ENCODE measurements at regions not wholly inside any gene's neighbourhood (a gene's known extent, or its start where the extent isn't known, plus 50 kb on each side); places are given as distances from the start of the nearest gene placed in this dataset.

GRCh38 chr1:116211294-116211693 is 100.1 kb downstream of the MAB21L3 start:
- Mint-ChIP-seq H3K27me3 (ENCODE audit: low read depth in 3 of 3) (peaks cover 0 to 3% (median 0%) of the 10 kb centered on the region in 3 donors), H3K36me3 (no peaks in the 10 kb centered on the region), H3K9me3 (peaks cover 0 to 2% (median 0%) of the 10 kb centered on the region in 6 donors), H3K27ac (no peak overlapping the region), H3K4me1 (no peaks in the 10 kb centered on the region), H3K4me3 (no peak overlapping the region)
- no peak for DNase-seq

DNA sequence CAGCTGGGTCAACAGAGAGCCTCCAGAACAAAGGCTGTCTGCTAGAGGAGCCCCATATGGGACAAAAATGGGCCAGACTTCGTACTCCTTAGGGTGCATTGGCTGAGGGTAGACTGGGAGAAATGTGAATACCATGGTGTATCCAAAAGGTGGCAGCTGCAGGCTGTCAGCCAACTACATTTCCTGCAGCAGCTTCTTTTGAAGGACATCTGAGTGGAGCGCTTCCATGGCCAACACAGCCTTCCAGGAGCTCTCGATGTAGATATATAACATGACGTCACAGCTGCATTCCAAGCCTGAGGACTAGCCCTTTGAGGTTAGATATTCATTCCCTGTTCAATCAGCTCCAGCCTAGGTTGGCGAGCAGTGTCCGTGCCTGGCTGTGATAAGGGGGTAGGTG is 107.7 kb downstream of the MAB21L3 start:
- DNase-seq, result no peak
- Mint-ChIP-seq H3K4me3 (no peak overlapping the region), H3K27ac (no peak overlapping the region), H3K9me3 (no peaks in the 10 kb centered on the region), H3K36me3 (no peaks in the 10 kb centered on the region), H3K4me1 (no peaks in the 10 kb centered on the region), H3K27me3 (ENCODE audit: low read depth in 3 of 3) (peaks cover 0 to 4% (median 0%) of the 10 kb centered on the region in 3 donors)

GRCh38 chr1:116219651-116220434 is 108.6 kb downstream of the MAB21L3 start:
- H3K4me3 Mint-ChIP-seq, result no peak overlapping the region

GRCh38 chr1:116224111-116224510 is 112.9 kb downstream of the MAB21L3 start:
- H3K9me3 Mint-ChIP-seq, result no peaks in the 10 kb centered on the region
- no peaks in the 10 kb centered on the region for H3K4me1 Mint-ChIP-seq
- H3K27me3 Mint-ChIP-seq (ENCODE audit: low read depth in 3 of 3), result peaks cover 2 to 9% (median 4%) of the 10 kb centered on the region in 3 donors
- H3K4me3 Mint-ChIP-seq, result no peak overlapping the region
- DNase-seq, result no peak
- no peaks in the 10 kb centered on the region for H3K36me3 Mint-ChIP-seq
- no peak overlapping the region for H3K27ac Mint-ChIP-seq

More at GRCh38 chr1:116219651-116220434, 108.6 kb downstream of the MAB21L3 start:
- Mint-ChIP-seq H3K36me3 (no peaks in the 10 kb centered on the region), H3K4me1 (no peaks in the 10 kb centered on the region), H3K27me3 (ENCODE audit: low read depth in 3 of 3) (peaks cover 0 to 4% (median under 1%) of the 10 kb centered on the region in 3 donors), H3K9me3 (no peaks in the 10 kb centered on the region), H3K27ac (no peak overlapping the region)
- DNase-seq, result no peak

DNA sequence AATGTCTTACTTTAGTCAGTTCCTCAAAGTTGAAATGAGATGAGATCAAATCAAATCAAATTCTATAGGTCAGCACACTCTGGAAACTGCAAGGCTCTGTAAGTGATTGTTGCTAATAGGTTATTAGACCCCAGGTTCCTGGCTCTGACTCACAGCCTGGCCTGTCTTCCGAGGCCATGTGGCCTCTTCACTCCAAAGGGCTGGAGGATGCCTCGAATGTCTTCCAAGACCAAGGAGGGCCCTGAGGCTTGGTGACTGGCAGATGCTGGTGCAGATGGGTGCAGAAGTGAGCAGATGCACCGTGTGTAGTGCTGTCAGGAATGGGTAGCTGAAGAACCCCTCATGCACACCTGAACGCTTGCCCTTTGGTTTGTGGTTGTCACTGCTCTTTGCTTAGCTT is 113.4 kb downstream of the MAB21L3 start:
- Mint-ChIP-seq H3K27ac (no peak overlapping the region), H3K36me3 (no peaks in the 10 kb centered on the region), H3K4me1 (no peaks in the 10 kb centered on the region), H3K4me3 (no peak overlapping the region), H3K27me3 (ENCODE audit: low read depth in 3 of 3) (peaks cover 2 to 9% (median 4%) of the 10 kb centered on the region in 3 donors), H3K9me3 (no peaks in the 10 kb centered on the region)
- no peak for DNase-seq

GRCh38 chr1:116226017-116226416 is 114.8 kb downstream of the MAB21L3 start:
- no peaks in the 10 kb centered on the region for H3K36me3 Mint-ChIP-seq
- no peak overlapping the region for H3K27ac Mint-ChIP-seq
- peaks cover 2 to 6% (median 4%) of the 10 kb centered on the region in 3 donors for H3K27me3 Mint-ChIP-seq (ENCODE audit: low read depth in 3 of 3)
- no peak overlapping the region for H3K4me3 Mint-ChIP-seq
- H3K4me1 Mint-ChIP-seq, result no peaks in the 10 kb centered on the region
- no peaks in the 10 kb centered on the region for H3K9me3 Mint-ChIP-seq
- no peak for DNase-seq

- H3K4me3 Mint-ChIP-seq, result no peak overlapping the region
- H3K27ac Mint-ChIP-seq, result no peak overlapping the region
- no peaks in the 10 kb centered on the region for H3K36me3 Mint-ChIP-seq
- no peak for DNase-seq
- H3K4me1 Mint-ChIP-seq, result no peaks in the 10 kb centered on the region
- H3K9me3 Mint-ChIP-seq, result no peaks in the 10 kb centered on the region
- peaks cover 2 to 6% (median 4%) of the 10 kb centered on the region in 3 donors for H3K27me3 Mint-ChIP-seq (ENCODE audit: low read depth in 3 of 3)
Measured at GRCh38 chr1:116228511-116228910, 117.3 kb downstream of the MAB21L3 start.

DNA sequence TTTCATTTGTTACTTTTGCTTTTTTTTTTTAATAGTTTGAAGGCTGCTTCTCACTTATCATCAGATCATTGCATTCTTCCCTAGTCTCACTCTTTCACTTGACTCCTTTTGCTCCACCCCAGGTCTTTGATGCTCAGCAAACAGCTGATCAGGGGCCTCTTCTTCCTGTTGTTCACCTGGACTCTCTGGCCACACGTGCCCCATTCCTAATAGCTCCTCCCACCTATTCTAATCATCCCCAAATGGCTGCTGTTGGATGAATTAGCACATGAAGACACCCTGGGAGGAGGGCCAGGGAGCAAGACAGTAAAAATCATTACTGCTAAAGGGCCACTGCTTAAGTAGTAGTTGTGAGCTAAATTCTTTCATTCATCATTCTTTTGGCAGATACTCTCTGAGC is 119.5 kb downstream of the MAB21L3 start:
- Mint-ChIP-seq H3K36me3 (no peaks in the 10 kb centered on the region), H3K27ac (no peak overlapping the region), H3K4me3 (no peak overlapping the region), H3K9me3 (no peaks in the 10 kb centered on the region), H3K4me1 (no peaks in the 10 kb centered on the region), H3K27me3 (ENCODE audit: low read depth in 3 of 3) (peaks cover 0 to 6% (median 4%) of the 10 kb centered on the region in 3 donors)
- no peak for DNase-seq

GRCh38 chr1:116231752-116232151 is 120.6 kb downstream of the MAB21L3 start:
- Mint-ChIP-seq H3K4me3 (no peak overlapping the region), H3K4me1 (no peaks in the 10 kb centered on the region), H3K36me3 (no peaks in the 10 kb centered on the region), H3K9me3 (no peaks in the 10 kb centered on the region), H3K27me3 (ENCODE audit: low read depth in 3 of 3) (peaks cover 0 to 6% (median 5%) of the 10 kb centered on the region in 3 donors), H3K27ac (no peak overlapping the region)
- no peak for DNase-seq

- H3K27ac Mint-ChIP-seq, result peak overlapping the region in 1 of 6 donors; percentile 4
- no peaks in the 10 kb centered on the region for H3K9me3 Mint-ChIP-seq
- no peaks in the 10 kb centered on the region for H3K4me1 Mint-ChIP-seq
- DNase-seq, result no peak
- H3K36me3 Mint-ChIP-seq, result no peaks in the 10 kb centered on the region
- H3K4me3 Mint-ChIP-seq, result no peak overlapping the region
- peaks cover 0 to 10% (median 4%) of the 10 kb centered on the region in 3 donors for H3K27me3 Mint-ChIP-seq (ENCODE audit: low read depth in 3 of 3)
Measured at GRCh38 chr1:116232989-116233514, 121.9 kb downstream of the MAB21L3 start.

DNA sequence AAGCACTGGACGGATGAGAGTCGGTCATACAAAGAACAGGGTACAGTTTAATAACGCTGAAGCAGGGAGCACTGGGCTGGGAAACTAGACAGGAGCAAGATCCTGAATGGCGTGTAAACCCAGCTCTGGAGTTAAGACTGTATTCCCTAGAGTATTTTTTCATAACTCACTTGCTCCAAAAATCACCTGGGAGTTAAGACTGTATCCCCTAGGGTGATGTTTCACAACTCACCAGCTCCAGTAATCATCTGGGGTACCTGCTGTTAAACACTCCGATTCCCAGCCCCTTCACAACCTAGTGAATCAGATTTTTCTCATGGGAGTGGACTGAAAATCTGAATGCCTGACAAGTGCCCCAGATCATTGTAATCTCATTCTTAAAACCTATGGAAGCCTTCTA is 123.2 kb downstream of the MAB21L3 start:
- no peaks in the 10 kb centered on the region for H3K36me3 Mint-ChIP-seq
- no peak overlapping the region for H3K4me3 Mint-ChIP-seq
- H3K27ac Mint-ChIP-seq, result no peak overlapping the region
- no peaks in the 10 kb centered on the region for H3K9me3 Mint-ChIP-seq
- DNase-seq, result no peak
- peaks cover 0 to 9% (median 4%) of the 10 kb centered on the region in 3 donors for H3K27me3 Mint-ChIP-seq (ENCODE audit: low read depth in 3 of 3)
- H3K4me1 Mint-ChIP-seq, result no peaks in the 10 kb centered on the region

GRCh38 chr1:116239916-116240315 is 128.7 kb downstream of the MAB21L3 start:
- no peaks in the 10 kb centered on the region for H3K36me3 Mint-ChIP-seq
- no peak for DNase-seq
- no peaks in the 10 kb centered on the region for H3K4me1 Mint-ChIP-seq
- H3K4me3 Mint-ChIP-seq, result no peak overlapping the region
- H3K9me3 Mint-ChIP-seq, result no peaks in the 10 kb centered on the region
- peaks cover 4 to 10% (median 5%) of the 10 kb centered on the region in 3 donors for H3K27me3 Mint-ChIP-seq (ENCODE audit: low read depth in 3 of 3)
- no peak overlapping the region for H3K27ac Mint-ChIP-seq

- H3K27ac Mint-ChIP-seq, result no peak overlapping the region
Measured at GRCh38 chr1:116242741-116243140, 130.3 kb upstream of the ATP1A1 start.

GRCh38 chr1:116243333-116244054 is 129.6 kb upstream of the ATP1A1 start:
- H3K4me3 Mint-ChIP-seq, result no peak overlapping the region
- H3K27me3 Mint-ChIP-seq (ENCODE audit: low read depth in 3 of 3), result peaks cover 0 to 5% (median 4%) of the 10 kb centered on the region in 3 donors
- H3K36me3 Mint-ChIP-seq, result no peaks in the 10 kb centered on the region
- H3K9me3 Mint-ChIP-seq, result no peaks in the 10 kb centered on the region
- DNase-seq, result no peak
- H3K4me1 Mint-ChIP-seq, result no peaks in the 10 kb centered on the region
- H3K27ac Mint-ChIP-seq, result no peak overlapping the region

More at GRCh38 chr1:116242741-116243140, 130.3 kb upstream of the ATP1A1 start:
- H3K36me3 Mint-ChIP-seq, result no peaks in the 10 kb centered on the region
- no peak for DNase-seq
- H3K9me3 Mint-ChIP-seq, result no peaks in the 10 kb centered on the region
- no peaks in the 10 kb centered on the region for H3K4me1 Mint-ChIP-seq
- H3K4me3 Mint-ChIP-seq, result no peak overlapping the region
- peaks cover 0 to 8% (median 5%) of the 10 kb centered on the region in 3 donors for H3K27me3 Mint-ChIP-seq (ENCODE audit: low read depth in 3 of 3)
